ENCODE measurements at regions not wholly inside any gene's neighbourhood (a gene's known extent, or its start where the extent isn't known, plus 50 kb on each side); places are given as distances from the start of the nearest gene placed in this dataset. TPM values are rescaled to one million over a fixed set of nuclear protein-coding genes. Genes with fewer than 3 reads are reported as not detected.

- Histone ChIP-seq H4K5ac (ENCODE audit: low read depth, low read length) (no peak overlapping the region), H3K23ac (ENCODE audit: low read depth, low read length) (no peak overlapping the region), H4K91ac (ENCODE audit: insufficient read depth, low read depth, low read length) (no peak overlapping the region), H2BK20ac (ENCODE audit: low read depth, low read length) (no peak overlapping the region), H2AK5ac (ENCODE audit: low read depth, low read length) (no peak overlapping the region), H3K9me3 (ENCODE audit: control insufficient read depth, insufficient read depth, low read length) (no peaks in the 10 kb centered on the region), H3K79me1 (ENCODE audit: low read depth in 1 of 2, low read length in 2 of 2) (no peaks in the 10 kb centered on the region), H3K27ac (ENCODE audit: insufficient read depth, low read length) (no peak overlapping the region), H2BK120ac (ENCODE audit: low read depth, low read length) (no peak overlapping the region), H3K4me3 (ENCODE audit: insufficient read depth, low read depth, low read length) (no peak overlapping the region), H3K14ac (replicated peaks; ENCODE audit: low read depth, low read length) (no peak overlapping the region), H3K18ac (ENCODE audit: low read depth, low read length) (no peak overlapping the region), H3K27me3 (ENCODE audit: control insufficient read depth, insufficient read depth, low read length) (peaks cover 2% of the 10 kb centered on the region), H2AK9ac (replicated peaks; ENCODE audit: low read depth, low read length, poor library complexity) (no peak overlapping the region), H3K36me3 (ENCODE audit: control insufficient read depth, insufficient read depth, low read length) (no peaks in the 10 kb centered on the region), H3K4me1 (ENCODE audit: control insufficient read depth, insufficient read depth, low read length) (no peaks in the 10 kb centered on the region), H3K9ac (ENCODE audit: low read depth, low read length) (no peak overlapping the region), H4K20me1 (ENCODE audit: insufficient read depth, low read length) (no peaks in the 10 kb centered on the region), H2BK5ac (ENCODE audit: low read depth, low read length, poor library complexity, severe bottlenecking) (no peak overlapping the region), H2BK15ac (ENCODE audit: low read depth, low read length) (no peak overlapping the region), H3K4me2 (ENCODE audit: low read depth, low read length) (no peak overlapping the region), H3K9me1 (ENCODE audit: insufficient read depth, low read length) (no peaks in the 10 kb centered on the region), H3K4ac (ENCODE audit: low read depth, low read length) (no peak overlapping the region), H3K56ac (ENCODE audit: extremely low read depth, insufficient read depth, low read length) (no peak overlapping the region), H4K8ac (ENCODE audit: low read depth in 2 of 2, low read length in 2 of 2) (no peak overlapping the region), H2AFZ (replicated peaks; ENCODE audit: low read length, poor library complexity) (no peak overlapping the region)
- ChIA-PET CTCF (no interaction called here), POLR2A (ENCODE audit: unreplicated experiment) (no interaction called here)
- no peak for DNase-seq
- in situ Hi-C loops (cut with MboI; ENCODE audit: low sequenced_read_pairs) (loop anchor here (25.0 kb wide), 1 partner anchor 646 kb away; no protein-coding TSS in a partner anchor), intact Hi-C loops (cut with micrococcal nuclease) (no loop called here), dilution Hi-C loops (cut with HindIII; ENCODE audit: low sequenced_read_pairs, unreplicated experiment) (no loop called here)
- TF ChIP-seq SMC3 (IDR thresholded peaks at IDR 0.05; ENCODE audit: low read depth, low read length) = no peak
- no peak for TF ChIP-seq RAD21 (IDR thresholded peaks at IDR 0.05; ENCODE audit: low read length)
- no peak for TF ChIP-seq CHD1 (IDR thresholded peaks at IDR 0.05; ENCODE audit: low read depth, low read length)
- no peak for TF ChIP-seq RCOR1 (IDR thresholded peaks at IDR 0.05; ENCODE audit: insufficient replicate concordance, low read length)
- TF ChIP-seq POLR2A (IDR thresholded peaks at IDR 0.05; ENCODE audit: low read depth, low read length) = no peak
- TF ChIP-seq FOS (IDR thresholded peaks at IDR 0.05; ENCODE audit: low read depth, low read length) = no peak
- no CpG with 5 or more reads among the region's 10 CpGs for WGBS, 2 experiments (ENCODE audit: extremely low coverage in 2 of 2, insufficient read length in 1 of 2)
- BruUV-seq (replicated peaks) = no TSS peak
- no peak for ATAC-seq (ENCODE audit: low read depth)
Observed at GRCh38 chr2:180057706-180058412, 50.8 kb upstream of the CWC22 start.

Small RNAs in the stretch of these regions (microRNA-seq; reads per million reads assigned to microRNA genes)
- not detected for gene AC012669.1 (ENCODE audit: insufficient read depth, insufficient read length)

Small RNAs in the stretch of these regions (small RNA-seq; reads per million reads assigned to genes)
- gene AC012669.1 = 0 reads per million in 5 experiments
